MCF 10A (cell line): ENCODE measurements at regions not wholly inside any gene's neighbourhood (a gene's known extent, or its start where the extent isn't known, plus 50 kb on each side); places are given as distances from the start of the nearest gene placed in this dataset.

Source experiments
- BruUV-seq: library from RNA; stranded (reverse); fragments of 400-500 nt; replicated peaks from 2 replicates; lab custom pipeline; 2021; lab: Mats Ljungman, UMichigan
- CTCF ChIA-PET: fragments of 300-600 bp; sonication (Branson Sonifier 250); formaldehyde crosslinking; extraction: SDS; loops from one replicate; lab custom pipeline; 2021; ENCODE audit warnings: antibody characterized with exemption, inconsistent platforms; lab: Yijun Ruan, JAX
- POLR2A ChIA-PET: fragments of 300-600, 350-650 bp; sonication (Branson Sonifier 250); formaldehyde crosslinking; extraction: SDS; loops from one replicate; lab custom pipeline; 2020; ENCODE audit warnings: antibody characterized with exemption, inconsistent platforms; lab: Yijun Ruan, JAX
- DNase-seq: peaks from one replicate; pipeline ENCODE4 v3.0.0-alpha.2; 2018; ENCODE audit not compliant: unreplicated experiment
- H3K27ac Mint-ChIP-seq: one replicate; pipeline ENCODE4 v1.8.0; 2022; ENCODE audit warnings: mild to moderate bottlenecking, low read depth, mixed read lengths; ENCODE audit not compliant: unreplicated experiment
- H3K27me3 Mint-ChIP-seq: one replicate; pipeline ENCODE4 v1.8.0; 2022; ENCODE audit warnings: mixed read lengths; ENCODE audit not compliant: insufficient read depth, unreplicated experiment
- H3K36me3 Mint-ChIP-seq: one replicate; pipeline ENCODE4 v1.8.0; 2022; ENCODE audit warnings: mild to moderate bottlenecking, moderate library complexity, mixed read lengths; ENCODE audit not compliant: insufficient read depth, unreplicated experiment
- H3K4me1 Mint-ChIP-seq: one replicate; pipeline ENCODE4 v1.8.0; 2022; ENCODE audit warnings: mixed read lengths; ENCODE audit not compliant: insufficient read depth, unreplicated experiment
- H3K4me3 Mint-ChIP-seq: one replicate; pipeline ENCODE4 v1.8.0; 2022; ENCODE audit warnings: mild to moderate bottlenecking, moderate library complexity, mixed read lengths; ENCODE audit not compliant: unreplicated experiment
- H3K9me3 Mint-ChIP-seq: one replicate; pipeline ENCODE4 v1.8.0; 2022; ENCODE audit warnings: mixed read lengths; ENCODE audit not compliant: unreplicated experiment
- CTCF ChIP-seq: fragments of 200-600 bp; IDR thresholded peaks from one replicate; pipeline ENCODE4 v1.8.0; 2022; ENCODE audit warnings: antibody characterized with exemption, mild to moderate bottlenecking; ENCODE audit not compliant: unreplicated experiment
- intact Hi-C: fragments of 100-400 bp; cut with micrococcal nuclease; formaldehyde crosslinking; loops from 2 replicates; pipeline ENCODE4 v1.14.1; 2022

GRCh38 chr16:66043326-66043725 lies 323.2 kb upstream of the CDH5 start:
- no peak for TF ChIP-seq CTCF
- DNase-seq, result no peak
- peaks cover 36% of the 10 kb centered on the region for H3K9me3 Mint-ChIP-seq
- BruUV-seq, result no TSS peak
- H3K27ac Mint-ChIP-seq, result no peak overlapping the region
- ChIA-PET POLR2A (no interaction called here), CTCF (no interaction called here)
- H3K4me3 Mint-ChIP-seq, result no peak overlapping the region
- intact Hi-C loops, result no loop called here
- no peaks in the 10 kb centered on the region for H3K27me3 Mint-ChIP-seq
- H3K36me3 Mint-ChIP-seq, result no peaks in the 10 kb centered on the region
- H3K4me1 Mint-ChIP-seq, result no peaks in the 10 kb centered on the region

- ChIA-PET POLR2A (no interaction called here), CTCF (no interaction called here)
- peaks cover 36% of the 10 kb centered on the region for H3K9me3 Mint-ChIP-seq
- BruUV-seq, result no TSS peak
- H3K27me3 Mint-ChIP-seq, result no peaks in the 10 kb centered on the region
- intact Hi-C loops, result no loop called here
- H3K27ac Mint-ChIP-seq, result no peak overlapping the region
- TF ChIP-seq CTCF, result no peak
- H3K4me3 Mint-ChIP-seq, result no peak overlapping the region
- no peak for DNase-seq
- no peaks in the 10 kb centered on the region for H3K36me3 Mint-ChIP-seq
- H3K4me1 Mint-ChIP-seq, result no peaks in the 10 kb centered on the region
Measured at GRCh38 chr16:66042341-66042740, 324.1 kb upstream of the CDH5 start.

- no peak for TF ChIP-seq CTCF
- CTCF ChIA-PET, result no interaction called here
- POLR2A ChIA-PET, result no interaction called here
- no peaks in the 10 kb centered on the region for H3K36me3 Mint-ChIP-seq
- peaks cover 36% of the 10 kb centered on the region for H3K9me3 Mint-ChIP-seq
- H3K4me3 Mint-ChIP-seq, result no peak overlapping the region
- H3K4me1 Mint-ChIP-seq, result no peaks in the 10 kb centered on the region
- intact Hi-C loops, result no loop called here
- H3K27ac Mint-ChIP-seq, result no peak overlapping the region
- no TSS peak for BruUV-seq
- no peak for DNase-seq
- no peaks in the 10 kb centered on the region for H3K27me3 Mint-ChIP-seq
Measured at GRCh38 chr16:66041907-66042306, 324.6 kb upstream of the CDH5 start.

- no peaks in the 10 kb centered on the region for H3K27me3 Mint-ChIP-seq
- ChIA-PET CTCF (interaction anchor here (0.6 kb wide), 1 partner anchor 14 kb away, joined by 4 read pairs; no protein-coding TSS in a partner anchor), POLR2A (no interaction called here)
Measured at GRCh38 chr16:66039793-66040192, 326.7 kb upstream of the CDH5 start.

More at GRCh38 chr16:66039793-66040192, 326.7 kb upstream of the CDH5 start:
- no TSS peak for BruUV-seq
- Mint-ChIP-seq H3K9me3 (peaks cover 31% of the 10 kb centered on the region), H3K4me1 (no peaks in the 10 kb centered on the region), H3K4me3 (no peak overlapping the region), H3K27ac (no peak overlapping the region), H3K36me3 (no peaks in the 10 kb centered on the region)
- intact Hi-C loops, result no loop called here
- TF ChIP-seq CTCF, result no peak
- no peak for DNase-seq
